ENCODE measurements at regions not wholly inside any gene's neighbourhood (a gene's known extent, or its start where the extent isn't known, plus 50 kb on each side); places are given as distances from the start of the nearest gene placed in this dataset.

DNA sequence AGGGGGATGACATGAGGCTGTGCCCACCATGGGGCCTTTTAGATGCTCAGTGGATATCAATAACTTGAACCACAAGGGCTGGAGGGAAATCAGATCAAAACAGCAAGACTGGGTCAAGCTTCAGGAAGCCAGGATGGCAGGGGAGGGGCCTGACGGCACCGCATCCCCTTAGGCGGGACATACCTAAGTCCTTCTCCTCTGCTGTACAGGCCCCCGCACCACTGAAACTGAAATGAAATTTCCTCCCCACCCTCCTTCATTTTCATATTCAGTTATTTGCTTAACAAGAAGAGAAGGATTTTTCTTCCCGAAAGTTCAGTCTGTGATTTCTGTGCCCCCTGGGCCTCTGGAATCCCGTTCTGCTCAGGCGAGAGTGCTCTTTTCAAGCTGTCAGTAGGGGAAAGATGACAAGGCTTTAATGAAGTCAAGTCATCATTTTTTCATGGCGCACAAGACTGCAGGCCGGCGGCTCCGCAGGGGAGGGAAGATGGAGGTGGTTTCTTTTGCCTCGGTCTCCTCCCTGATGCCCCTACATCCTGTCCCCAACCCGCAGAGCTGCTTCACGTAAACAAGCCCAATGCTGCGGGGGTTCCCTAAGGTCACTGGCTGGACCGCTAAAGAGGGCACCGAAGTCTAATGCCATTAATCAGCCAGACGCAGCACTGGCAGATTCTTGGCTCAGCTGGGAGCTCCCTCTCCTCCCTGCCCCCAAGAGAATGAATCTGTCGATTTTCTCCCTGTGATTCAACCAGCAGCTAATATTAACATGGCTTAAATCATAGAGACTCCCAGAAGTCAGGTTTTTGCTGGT lies 264.8 kb downstream of the C1orf94 start:
- DNase-seq = no peak
- no peak for ATAC-seq (ENCODE audit: poor library complexity)
- intact Hi-C loops (cut with DNase I) = no loop called here

DNA sequence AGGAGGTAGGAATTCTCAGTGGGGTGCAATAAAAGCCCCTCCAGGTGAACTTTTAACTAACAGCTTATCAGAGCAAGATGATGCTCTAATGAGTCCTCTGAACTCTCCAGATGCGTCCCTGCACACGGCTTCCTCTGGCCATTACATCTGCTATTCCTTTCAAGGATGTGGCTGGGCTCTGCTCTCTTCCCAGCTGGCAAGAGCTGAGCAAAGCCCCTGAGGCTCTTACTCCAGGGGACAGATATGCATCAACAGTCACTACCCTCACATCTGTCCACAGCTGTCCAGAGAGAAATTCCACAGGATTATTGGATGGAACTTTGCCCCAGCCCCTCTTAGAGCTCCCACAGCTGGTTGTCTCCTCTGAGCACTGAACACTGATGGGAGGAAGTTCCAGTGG lies 267.8 kb downstream of the C1orf94 start:
- intact Hi-C loops (cut with DNase I) = no loop called here
- DNase-seq (no peak), ATAC-seq (ENCODE audit: poor library complexity) (no peak)

GRCh38 chr1:34450325-34450724 lies 273.6 kb downstream of the C1orf94 start:
- DNase-seq (no peak), ATAC-seq (ENCODE audit: poor library complexity) (no peak)
- intact Hi-C loops (cut with DNase I) = no loop called here

GRCh38 chr1:34452451-34452850 lies 275.7 kb downstream of the C1orf94 start:
- intact Hi-C loops (cut with DNase I) = no loop called here

DNA sequence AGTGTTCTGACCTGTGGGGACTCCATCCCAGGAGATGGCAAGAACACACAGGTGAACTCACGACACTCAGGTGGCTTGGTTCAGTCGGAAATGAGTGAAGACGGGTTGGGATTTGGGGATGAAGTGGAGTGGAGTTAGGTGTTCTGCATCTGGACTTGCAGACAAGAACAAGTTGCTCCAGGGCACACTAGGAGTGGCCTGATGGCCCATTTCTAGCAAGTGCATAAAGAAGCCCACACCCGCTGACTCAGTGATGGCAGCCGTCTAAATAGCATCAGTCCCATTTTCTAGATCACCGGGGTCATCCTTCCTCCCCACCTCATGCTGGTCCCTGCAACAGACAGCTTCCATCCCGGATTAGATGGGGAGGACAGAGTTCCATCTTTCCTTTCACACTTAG lies 278.4 kb downstream of the C1orf94 start:
- intact Hi-C loops (cut with DNase I) = no loop called here
- no peak for ATAC-seq (ENCODE audit: poor library complexity)
- no peak for DNase-seq

More at GRCh38 chr1:34452451-34452850, 275.7 kb downstream of the C1orf94 start:
- DNase-seq = no peak
- no peak for ATAC-seq (ENCODE audit: poor library complexity)

- DNase-seq (peak; percentile 42), ATAC-seq (ENCODE audit: poor library complexity) (peak; percentile 27)
- intact Hi-C loops (cut with DNase I) = loop anchor here (5.0 kb wide), 1 partner anchor 282 kb away; no protein-coding TSS in a partner anchor
These were observed 283.5 kb downstream of the C1orf94 start for GRCh38 chr1:34460193-34460592.

GRCh38 chr1:34470401-34470800 lies 284.4 kb upstream of the GJB5 start:
- no peak for ATAC-seq (ENCODE audit: poor library complexity)
- intact Hi-C loops (cut with DNase I) = no loop called here

DNA sequence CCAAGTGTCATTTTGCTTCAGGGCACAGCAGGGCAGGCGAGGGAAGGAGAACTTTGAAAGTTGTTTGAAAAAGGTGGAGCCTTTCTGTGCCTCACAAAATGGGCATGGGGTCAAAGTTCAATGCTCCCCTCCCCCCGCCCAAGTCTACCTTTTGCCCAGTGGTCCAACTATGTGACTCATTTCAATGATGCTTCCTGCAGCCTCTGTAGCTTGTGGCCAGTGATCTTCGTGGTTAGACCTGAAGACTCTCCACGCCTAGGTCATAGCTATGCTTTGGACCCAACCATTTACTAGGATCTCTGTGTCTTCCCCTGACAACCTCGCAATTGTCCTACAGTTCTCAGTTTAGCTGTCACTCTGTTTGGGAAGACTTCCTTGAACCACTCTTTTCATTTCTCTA lies 280.3 kb upstream of the GJB5 start:
- ATAC-seq (ENCODE audit: poor library complexity) (no peak), DNase-seq (no peak)
- intact Hi-C loops (cut with DNase I) = no loop called here

More at GRCh38 chr1:34470401-34470800, 284.4 kb upstream of the GJB5 start:
- DNase-seq = no peak

GRCh38 chr1:34476371-34476770 lies 278.5 kb upstream of the GJB5 start:
- intact Hi-C loops (cut with DNase I) = no loop called here
- DNase-seq (no peak), ATAC-seq (ENCODE audit: poor library complexity) (no peak)

GRCh38 chr1:34477632-34478141 lies 277.2 kb upstream of the GJB5 start:
- DNase-seq (no peak), ATAC-seq (ENCODE audit: poor library complexity) (no peak)
- intact Hi-C loops (cut with DNase I) = no loop called here

DNA sequence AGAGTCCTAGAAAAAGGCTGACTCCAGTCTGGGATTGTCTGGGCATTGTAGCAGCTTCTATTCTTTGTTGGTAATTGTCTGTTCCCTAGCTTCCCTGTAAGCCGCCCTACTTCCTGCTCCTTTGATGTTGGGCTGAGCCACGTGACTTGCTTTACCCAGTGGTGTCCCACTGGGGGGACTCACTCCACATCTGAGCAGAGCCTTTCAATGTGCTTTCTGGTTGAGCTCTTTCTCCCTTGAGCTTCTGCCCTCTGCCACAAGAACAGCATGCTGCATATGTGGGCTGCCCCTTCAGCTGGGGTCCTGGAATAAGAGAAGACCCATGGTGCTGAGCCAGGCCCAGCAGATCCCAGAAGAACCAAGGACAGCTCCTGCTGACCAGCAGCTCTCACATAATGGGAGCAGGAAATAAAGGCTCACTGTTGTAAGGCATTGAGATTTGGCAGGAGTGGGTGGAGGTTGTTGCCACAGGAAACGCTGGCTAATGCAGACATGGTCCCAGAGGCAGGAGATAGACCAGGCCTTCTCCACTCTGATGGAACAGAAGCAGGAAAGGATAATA lies 276.3 kb upstream of the GJB5 start:
- intact Hi-C loops (cut with DNase I) = no loop called here
- ATAC-seq (ENCODE audit: poor library complexity) = no peak
- DNase-seq = no peak

GRCh38 chr1:34479731-34480130 lies 275.1 kb upstream of the GJB5 start:
- DNase-seq (no peak), ATAC-seq (ENCODE audit: poor library complexity) (no peak)
- intact Hi-C loops (cut with DNase I) = no loop called here

GRCh38 chr1:34488080-34488708 lies 266.7 kb upstream of the GJB5 start:
- DNase-seq = no peak
- intact Hi-C loops (cut with DNase I) = no loop called here
- ATAC-seq (ENCODE audit: poor library complexity) = no peak

DNA sequence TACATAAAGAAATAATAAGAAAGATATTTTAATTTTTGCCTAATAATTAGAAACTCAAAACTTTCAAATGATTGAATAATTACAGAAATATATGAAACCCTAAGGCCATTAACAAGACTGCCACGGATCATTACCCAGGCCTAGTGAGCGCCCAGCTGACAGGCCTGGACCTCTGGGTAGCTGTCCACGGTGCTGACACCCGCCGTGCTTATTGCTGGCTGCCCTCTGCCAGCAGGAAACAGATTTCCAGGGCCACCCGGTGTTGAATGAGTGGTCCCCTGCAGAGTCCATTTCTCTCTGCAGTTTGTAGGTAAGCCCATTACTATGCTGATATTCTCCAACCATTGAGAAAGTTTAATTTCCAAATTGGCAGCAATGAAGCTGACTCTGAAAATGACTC lies 254.4 kb upstream of the GJB5 start:
- intact Hi-C loops (cut with DNase I) = no loop called here
- ATAC-seq (ENCODE audit: poor library complexity) (no peak), DNase-seq (no peak)

GRCh38 chr1:34511802-34512201 lies 243.0 kb upstream of the GJB5 start:
- ATAC-seq (ENCODE audit: poor library complexity) = no peak
- intact Hi-C loops (cut with DNase I) = no loop called here
- DNase-seq = no peak

- DNase-seq (no peak), ATAC-seq (ENCODE audit: poor library complexity) (no peak)
- intact Hi-C loops (cut with DNase I) = no loop called here
These were observed 236.6 kb upstream of the GJB5 start for GRCh38 chr1:34518146-34518699.

- DNase-seq (no peak), ATAC-seq (ENCODE audit: poor library complexity) (no peak)
- intact Hi-C loops (cut with DNase I) = no loop called here
These were observed 234.7 kb upstream of the GJB5 start for GRCh38 chr1:34520111-34520510.

- intact Hi-C loops (cut with DNase I) = no loop called here
- ATAC-seq (ENCODE audit: poor library complexity) (no peak), DNase-seq (no peak)
These were observed 230.1 kb upstream of the GJB5 start for GRCh38 chr1:34524783-34525182.

Data from Right ventricle myocardium superior (tissue), 1 donor.